ENCODE measurements at regions not wholly inside any gene's neighbourhood (a gene's known extent, or its start where the extent isn't known, plus 50 kb on each side); places are given as distances from the start of the nearest gene placed in this dataset.

- TF ChIP-seq CTCF (conservative IDR thresholded peaks at IDR 0.05; ENCODE audit: low read length), result no peak
- TF ChIP-seq EZH2phosphoT487 (IDR thresholded peaks at IDR 0.05; ENCODE audit: borderline replicate concordance, low read depth, low read length), result no peak
Observed at GRCh38 chr13:110063490-110064421, 243.2 kb downstream of the COL4A1 start.
